Myocyte (in vitro differentiated cells): ENCODE measurements at regions not wholly inside any gene's neighbourhood (a gene's known extent, or its start where the extent isn't known, plus 50 kb on each side); places are given as distances from the start of the nearest gene placed in this dataset.
A peak's percentile ranks its signal among the peaks of the same experiment; 100 is the strongest.
"Not testable (repeated sequence)": the region's sequence is repeated elsewhere in the genome, so short reads cannot be mapped to it uniquely, and the experiment has no call there.

Experiments used
- DNase-seq: peaks from one replicate; pipeline ENCODE4 v3.0.0-alpha.2; 2012; ENCODE audit warnings: low read depth

GRCh38 chr3:177336873-177337450 is 139.7 kb upstream of the TBL1XR1 start:
- DNase-seq: no peak

- DNase-seq: peak; percentile 37
Observed at GRCh38 chr3:177337541-177338331, 140.5 kb upstream of the TBL1XR1 start.

GRCh38 chr3:177338697-177339219 is 141.5 kb upstream of the TBL1XR1 start:
- DNase-seq: no peak

GRCh38 chr3:177339220-177339703 is 142.0 kb upstream of the TBL1XR1 start:
- not testable (repeated sequence) for DNase-seq

GRCh38 chr3:177340243-177340830 is 143.1 kb upstream of the TBL1XR1 start:
- peak; percentile 85 for DNase-seq

- no peak for DNase-seq
Observed at GRCh38 chr3:177341736-177342419, 144.6 kb upstream of the TBL1XR1 start.

GRCh38 chr3:177343122-177343625 is 145.9 kb upstream of the TBL1XR1 start:
- DNase-seq: no peak

GRCh38 chr3:177345049-177345972 is 148.0 kb upstream of the TBL1XR1 start:
- DNase-seq: peak; percentile 96

GRCh38 chr3:177345973-177346503 is 148.8 kb upstream of the TBL1XR1 start:
- no peak for DNase-seq

- DNase-seq: no peak
Observed at GRCh38 chr3:177346878-177347277, 149.6 kb upstream of the TBL1XR1 start.

- no peak for DNase-seq
Observed at GRCh38 chr3:177347611-177348010, 150.3 kb upstream of the TBL1XR1 start.

- DNase-seq: no peak
Observed at GRCh38 chr3:177348974-177349373, 151.7 kb upstream of the TBL1XR1 start.

GRCh38 chr3:177349384-177349783 is 152.1 kb upstream of the TBL1XR1 start:
- DNase-seq: no peak

- DNase-seq: no peak
Observed at GRCh38 chr3:177350121-177350520, 152.8 kb upstream of the TBL1XR1 start.

- no peak for DNase-seq
Observed at GRCh38 chr3:177351206-177351605, 153.9 kb upstream of the TBL1XR1 start.

- no peak for DNase-seq
Observed at GRCh38 chr3:177351757-177352158, 154.5 kb upstream of the TBL1XR1 start.

GRCh38 chr3:177352424-177352823 is 155.1 kb upstream of the TBL1XR1 start:
- peak; percentile 58 for DNase-seq

GRCh38 chr3:177353140-177353539 is 155.9 kb upstream of the TBL1XR1 start:
- no peak for DNase-seq

GRCh38 chr3:177353879-177354278 is 156.6 kb upstream of the TBL1XR1 start:
- DNase-seq: not testable (repeated sequence)

- no peak for DNase-seq
Observed at GRCh38 chr3:177354466-177354865, 157.2 kb upstream of the TBL1XR1 start.
